GM12878 (cell line): ENCODE measurements at regions not wholly inside any gene's neighbourhood (a gene's known extent, or its start where the extent isn't known, plus 50 kb on each side); places are given as distances from the start of the nearest gene placed in this dataset.
A peak's percentile ranks its signal among the peaks of the same experiment; 100 is the strongest.

Source experiments
- ATF2 ChIP-seq: IDR thresholded peaks from 2 replicates; pipeline ENCODE4 v1.6.1; 2012; ENCODE audit warnings: low read length, inconsistent platforms
- BRCA1 ChIP-seq: IDR thresholded peaks from 2 replicates; pipeline ENCODE4 v1.6.1; 2011; ENCODE audit warnings: low read depth, low read length, improper control_type of control experiment
- CTCF ChIP-seq, 3 experiments: IDR thresholded peaks in 2 of 3; conservative IDR thresholded peaks in 1 of 3; 2 replicates each; pipeline ENCODE4 v1.5.1; 2011; ENCODE audit warnings: low read depth in 3 of 3, low read length in 3 of 3, mild to moderate bottlenecking in 3 of 3, control low read depth in 2 of 3, moderate library complexity in 2 of 3, inconsistent platforms in 1 of 3, mixed read lengths in 1 of 3; ENCODE audit not compliant: control insufficient read depth in 2 of 3, insufficient read depth in 1 of 3; ENCODE audit errors: extremely low read depth in 1 of 3
- EP300 ChIP-seq, 2 experiments: fragments of 150-350 bp in 1 of 2; IDR thresholded peaks; 2 replicates each; pipeline ENCODE4 v1.6.1; 2011 to 2012; ENCODE audit warnings: low read depth in 2 of 2, low read length in 2 of 2, borderline replicate concordance in 1 of 2, improper control_type of control experiment in 1 of 2, inconsistent platforms in 1 of 2; ENCODE audit not compliant: control insufficient read depth in 1 of 2
- JUND ChIP-seq: IDR thresholded peaks from 2 replicates; pipeline ENCODE4 v1.6.1; 2012; ENCODE audit warnings: low read depth, mild to moderate bottlenecking, low read length, improper control_type of control experiment, moderate library complexity
- MXI1 ChIP-seq: fragments of 150-350 bp; IDR thresholded peaks from 2 replicates; pipeline ENCODE4 v1.6.1; 2011; ENCODE audit warnings: low read depth, mild to moderate bottlenecking, inconsistent platforms, low read length, improper control_type of control experiment
- NRF1 ChIP-seq: conservative IDR thresholded peaks from 2 replicates; pipeline ENCODE4 v1.6.1; 2011; ENCODE audit warnings: mild to moderate bottlenecking, low read depth, low read length, improper control_type of control experiment
- PBX3 ChIP-seq: IDR thresholded peaks from 2 replicates; pipeline ENCODE4 v1.6.1; 2011; ENCODE audit warnings: mild to moderate bottlenecking, low read depth, low read length, moderate library complexity; ENCODE audit not compliant: insufficient replicate concordance
- POLR2A ChIP-seq: IDR thresholded peaks from 2 replicates; pipeline ENCODE4 v1.6.1; 2011; ENCODE audit warnings: low read depth, mild to moderate bottlenecking, low read length
- SMC3 ChIP-seq: IDR thresholded peaks from 2 replicates; pipeline ENCODE4 v1.6.1; 2011; ENCODE audit warnings: low read length, improper control_type of control experiment, borderline replicate concordance
- ZNF274 ChIP-seq: IDR thresholded peaks from one replicate; pipeline ENCODE4 v1.8.0; 2011; ENCODE audit not compliant: insufficient read length, insufficient read depth
- TF ChIP-seq, protein P1 (sequence below): IDR thresholded peaks from 2 replicates; pipeline ENCODE4 v1.6.1; 2012; ENCODE audit warnings: low read depth, low read length, improper control_type of control experiment
- TF ChIP-seq, protein P2 (sequence below): fragments of 450-650 bp; IDR thresholded peaks from 2 replicates; pipeline ENCODE4 v1.6.1; 2018; ENCODE audit warnings: mild to moderate bottlenecking, low read depth, moderate library complexity; ENCODE audit not compliant: partially characterized antibody
- TF ChIP-seq, protein P3 (sequence below): IDR thresholded peaks from 2 replicates; pipeline ENCODE4 v1.6.1; 2011; ENCODE audit warnings: low read depth, low read length, improper control_type of control experiment, borderline replicate concordance

DNA sequence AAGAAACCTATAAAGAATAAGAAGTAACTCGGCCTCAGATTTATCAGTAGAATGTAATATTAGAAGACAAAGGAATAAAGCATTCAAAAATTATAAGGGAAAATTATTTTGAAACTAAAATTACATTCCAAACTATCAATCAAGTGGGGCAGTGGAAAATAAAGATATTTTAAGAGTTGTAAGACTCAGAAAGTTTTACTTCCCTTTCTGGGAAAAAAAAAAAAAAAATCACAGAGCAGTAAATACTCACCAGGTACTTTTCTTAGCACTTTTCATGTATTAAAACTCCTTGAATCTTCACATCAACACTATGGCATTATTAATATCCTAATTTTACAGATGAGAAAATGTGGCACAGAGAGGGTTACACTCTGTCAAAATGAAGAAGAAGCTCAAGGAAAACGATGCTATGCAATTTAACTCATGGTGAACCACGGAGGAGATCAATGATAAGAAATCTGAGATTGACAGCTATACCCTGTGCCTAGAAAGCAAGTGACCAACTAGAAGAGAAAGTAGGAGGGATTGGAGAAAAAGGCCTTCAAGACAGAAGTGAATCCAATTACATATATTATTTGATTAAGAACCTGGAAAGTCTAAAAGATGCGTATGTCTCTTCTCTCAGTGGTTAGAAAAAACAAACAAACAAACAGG lies 238.9 kb upstream of the ID2 start:
- TF ChIP-seq, protein P1, sequence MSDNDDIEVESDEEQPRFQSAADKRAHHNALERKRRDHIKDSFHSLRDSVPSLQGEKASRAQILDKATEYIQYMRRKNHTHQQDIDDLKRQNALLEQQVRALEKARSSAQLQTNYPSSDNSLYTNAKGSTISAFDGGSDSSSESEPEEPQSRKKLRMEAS, result no peak
- TF ChIP-seq ATF2 (no peak), CTCF (IDR thresholded peaks at IDR 0.05 in 2 of 3, conservative IDR thresholded peaks at IDR 0.05 in 1 of 3; ENCODE audit: control insufficient read depth in 2 of 3, extremely low read depth in 1 of 3, insufficient read depth in 1 of 3, low read depth in 3 of 3, low read length in 3 of 3) (no peak), EP300 (IDR thresholded peaks at IDR 0.05; ENCODE audit: borderline replicate concordance in 1 of 2, control insufficient read depth in 1 of 2, low read depth in 2 of 2, low read length in 2 of 2) (no peak), BRCA1 (no peak), POLR2A (no peak), NRF1 (no peak), PBX3 (peak; percentile 51), MXI1 (no peak), JUND (no peak), ZNF274 (no peak), SMC3 (no peak)
- TF ChIP-seq, protein P2, sequence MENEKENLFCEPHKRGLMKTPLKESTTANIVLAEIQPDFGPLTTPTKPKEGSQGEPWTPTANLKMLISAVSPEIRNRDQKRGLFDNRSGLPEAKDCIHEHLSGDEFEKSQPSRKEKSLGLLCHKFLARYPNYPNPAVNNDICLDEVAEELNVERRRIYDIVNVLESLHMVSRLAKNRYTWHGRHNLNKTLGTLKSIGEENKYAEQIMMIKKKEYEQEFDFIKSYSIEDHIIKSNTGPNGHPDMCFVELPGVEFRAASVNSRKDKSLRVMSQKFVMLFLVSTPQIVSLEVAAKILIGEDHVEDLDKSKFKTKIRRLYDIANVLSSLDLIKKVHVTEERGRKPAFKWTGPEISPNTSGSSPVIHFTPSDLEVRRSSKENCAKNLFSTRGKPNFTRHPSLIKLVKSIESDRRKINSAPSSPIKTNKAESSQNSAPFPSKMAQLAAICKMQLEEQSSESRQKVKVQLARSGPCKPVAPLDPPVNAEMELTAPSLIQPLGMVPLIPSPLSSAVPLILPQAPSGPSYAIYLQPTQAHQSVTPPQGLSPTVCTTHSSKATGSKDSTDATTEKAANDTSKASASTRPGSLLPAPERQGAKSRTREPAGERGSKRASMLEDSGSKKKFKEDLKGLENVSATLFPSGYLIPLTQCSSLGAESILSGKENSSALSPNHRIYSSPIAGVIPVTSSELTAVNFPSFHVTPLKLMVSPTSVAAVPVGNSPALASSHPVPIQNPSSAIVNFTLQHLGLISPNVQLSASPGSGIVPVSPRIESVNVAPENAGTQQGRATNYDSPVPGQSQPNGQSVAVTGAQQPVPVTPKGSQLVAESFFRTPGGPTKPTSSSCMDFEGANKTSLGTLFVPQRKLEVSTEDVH, result no peak
- TF ChIP-seq, protein P3, sequence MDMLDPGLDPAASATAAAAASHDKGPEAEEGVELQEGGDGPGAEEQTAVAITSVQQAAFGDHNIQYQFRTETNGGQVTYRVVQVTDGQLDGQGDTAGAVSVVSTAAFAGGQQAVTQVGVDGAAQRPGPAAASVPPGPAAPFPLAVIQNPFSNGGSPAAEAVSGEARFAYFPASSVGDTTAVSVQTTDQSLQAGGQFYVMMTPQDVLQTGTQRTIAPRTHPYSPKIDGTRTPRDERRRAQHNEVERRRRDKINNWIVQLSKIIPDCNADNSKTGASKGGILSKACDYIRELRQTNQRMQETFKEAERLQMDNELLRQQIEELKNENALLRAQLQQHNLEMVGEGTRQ, result no peak
